CD8-positive, alpha-beta memory T cell (primary cell): ENCODE measurements at regions not wholly inside any gene's neighbourhood (a gene's known extent, or its start where the extent isn't known, plus 50 kb on each side); places are given as distances from the start of the nearest gene placed in this dataset.

Experiments
- CTCF ChIA-PET: fragments of 350-600 bp; sonication (Branson Sonifier 250); formaldehyde crosslinking; loops from one replicate; lab custom pipeline; 2021; ENCODE audit warnings: antibody characterized with exemption; lab: Charles Lee
- POLR2A ChIA-PET: fragments of 350-600 bp; sonication (Branson Sonifier 250); formaldehyde crosslinking; loops from one replicate; lab custom pipeline; 2021; ENCODE audit warnings: antibody characterized with exemption; lab: Charles Lee
- DNase-seq, 5 donors: peaks; one replicate each; pipeline versions ENCODE4 v3.0.0 to v3.0.0-alpha.2; 2020 to 2022; ENCODE audit warnings: mixed read lengths in 1 of 5
- H3K27ac ChIP-seq: one replicate; pipeline ENCODE4 v1.7.0; 2013; ENCODE audit warnings: low read depth, mild to moderate bottlenecking, low read length, moderate library complexity
- H3K27me3 ChIP-seq: 2 replicates; pipeline ENCODE4 v1.7.0; 2013; ENCODE audit warnings: low read length, mild to moderate bottlenecking; ENCODE audit not compliant: insufficient read depth, poor library complexity, severe bottlenecking
- H3K36me3 ChIP-seq: 2 replicates; pipeline ENCODE4 v1.7.0; 2013; ENCODE audit warnings: mild to moderate bottlenecking, low read length, moderate library complexity; ENCODE audit not compliant: insufficient read depth
- H3K4me1 ChIP-seq: 2 replicates; pipeline ENCODE4 v1.7.0; 2013; ENCODE audit warnings: mild to moderate bottlenecking, low read length, moderate library complexity; ENCODE audit not compliant: insufficient read depth
- H3K4me3 ChIP-seq: 2 replicates; pipeline ENCODE4 v1.7.0; 2013; ENCODE audit warnings: mild to moderate bottlenecking, low read length
- H3K9me3 ChIP-seq: 2 replicates; pipeline ENCODE4 v1.7.0; 2013; ENCODE audit warnings: mild to moderate bottlenecking, low read length
- H3K27ac Mint-ChIP-seq, 8 donors: one replicate each; pipeline ENCODE4 v1.8.0; 2020 to 2021; ENCODE audit warnings: mixed read lengths in 8 of 8, mild to moderate bottlenecking in 6 of 8, inconsistent platforms in 3 of 8, moderate library complexity in 3 of 8
- H3K27me3 Mint-ChIP-seq, 2 donors: one replicate each; pipeline ENCODE4 v1.8.0; 2020 to 2021; ENCODE audit warnings: mixed read lengths in 2 of 2, mild to moderate bottlenecking in 1 of 2, moderate library complexity in 1 of 2
- H3K36me3 Mint-ChIP-seq, 3 donors: one replicate each; pipeline ENCODE4 v1.8.0; 2020 to 2021; ENCODE audit warnings: mixed read lengths in 3 of 3, inconsistent platforms in 1 of 3, mild to moderate bottlenecking in 1 of 3
- H3K4me1 Mint-ChIP-seq, 3 donors: one replicate each; pipeline ENCODE4 v1.8.0; 2020 to 2021; ENCODE audit warnings: mixed read lengths in 3 of 3, inconsistent platforms in 1 of 3, mild to moderate bottlenecking in 1 of 3
- H3K4me3 Mint-ChIP-seq, 7 donors: one replicate each; pipeline ENCODE4 v1.8.0; 2020 to 2021; ENCODE audit warnings: mixed read lengths in 7 of 7, mild to moderate bottlenecking in 6 of 7, moderate library complexity in 4 of 7, inconsistent platforms in 2 of 7
- H3K9me3 Mint-ChIP-seq, 5 donors: one replicate each; pipeline ENCODE4 v1.8.0; 2020 to 2022; ENCODE audit warnings: mixed read lengths in 5 of 5, mild to moderate bottlenecking in 3 of 5, moderate library complexity in 2 of 5, inconsistent platforms in 1 of 5

GRCh38 chr3:30397030-30397429 lies 209.4 kb upstream of the TGFBR2 start:
- H3K36me3 ChIP-seq = no peaks in the 10 kb centered on the region
- no peak overlapping the region for H3K4me3 ChIP-seq
- Mint-ChIP-seq H3K9me3 (no peaks in the 10 kb centered on the region), H3K27ac (no peak overlapping the region), H3K27me3 (peaks cover 3 to 5% of the 10 kb centered on the region in 2 donors), H3K36me3 (peaks cover 0 to 8% (median 2%) of the 10 kb centered on the region in 3 donors), H3K4me3 (no peak overlapping the region), H3K4me1 (peaks cover 4 to 5% (median 5%) of the 10 kb centered on the region in 3 donors)
- H3K9me3 ChIP-seq = no peaks in the 10 kb centered on the region
- no peaks in the 10 kb centered on the region for H3K27me3 ChIP-seq
- POLR2A ChIA-PET = no interaction called here
- CTCF ChIA-PET = no interaction called here
- no peaks in the 10 kb centered on the region for H3K4me1 ChIP-seq
- no peak overlapping the region for H3K27ac ChIP-seq
- DNase-seq = no peak

- Histone ChIP-seq H3K36me3 (no peaks in the 10 kb centered on the region), H3K9me3 (no peaks in the 10 kb centered on the region), H3K4me3 (no peak overlapping the region), H3K27me3 (no peaks in the 10 kb centered on the region), H3K27ac (no peak overlapping the region), H3K4me1 (no peaks in the 10 kb centered on the region)
- Mint-ChIP-seq H3K9me3 (no peaks in the 10 kb centered on the region), H3K4me3 (no peak overlapping the region), H3K27ac (no peak overlapping the region), H3K27me3 (peaks cover 7 to 8% of the 10 kb centered on the region in 2 donors), H3K4me1 (peaks cover 4 to 7% (median 5%) of the 10 kb centered on the region in 3 donors), H3K36me3 (peaks cover 0 to 2% (median 0%) of the 10 kb centered on the region in 3 donors)
- CTCF ChIA-PET = no interaction called here
- DNase-seq = no peak
- POLR2A ChIA-PET = interaction anchor here (0.6 kb wide), 1 partner anchor 95 kb away, joined by 3 read pairs; no protein-coding TSS in a partner anchor
These were observed 206.8 kb upstream of the TGFBR2 start for GRCh38 chr3:30399394-30400181.

- H3K27me3 Mint-ChIP-seq = peaks cover 7 to 8% of the 10 kb centered on the region in 2 donors
These were observed 205.5 kb upstream of the TGFBR2 start for GRCh38 chr3:30400926-30401325.

GRCh38 chr3:30401971-30402370 lies 204.4 kb upstream of the TGFBR2 start:
- ChIA-PET POLR2A (no interaction called here), CTCF (no interaction called here)
- Histone ChIP-seq H3K4me3 (no peak overlapping the region), H3K27ac (no peak overlapping the region), H3K9me3 (no peaks in the 10 kb centered on the region), H3K36me3 (no peaks in the 10 kb centered on the region), H3K4me1 (no peaks in the 10 kb centered on the region), H3K27me3 (no peaks in the 10 kb centered on the region)
- Mint-ChIP-seq H3K27ac (no peak overlapping the region), H3K36me3 (peaks cover 0 to under 1% (median 0%) of the 10 kb centered on the region in 3 donors), H3K27me3 (peaks cover 7 to 8% of the 10 kb centered on the region in 2 donors), H3K4me3 (no peak overlapping the region), H3K9me3 (no peaks in the 10 kb centered on the region), H3K4me1 (peaks cover 4 to 7% (median 5%) of the 10 kb centered on the region in 3 donors)
- no peak for DNase-seq

More at GRCh38 chr3:30400926-30401325, 205.5 kb upstream of the TGFBR2 start:
- Mint-ChIP-seq H3K4me1 (peaks cover 4 to 7% (median 5%) of the 10 kb centered on the region in 3 donors), H3K36me3 (no peaks in the 10 kb centered on the region), H3K9me3 (no peaks in the 10 kb centered on the region), H3K4me3 (no peak overlapping the region), H3K27ac (no peak overlapping the region)
- Histone ChIP-seq H3K4me1 (no peaks in the 10 kb centered on the region), H3K9me3 (no peaks in the 10 kb centered on the region), H3K27me3 (no peaks in the 10 kb centered on the region), H3K4me3 (no peak overlapping the region), H3K36me3 (no peaks in the 10 kb centered on the region), H3K27ac (no peak overlapping the region)
- CTCF ChIA-PET = no interaction called here
- POLR2A ChIA-PET = no interaction called here
- no peak for DNase-seq

GRCh38 chr3:30407651-30408050 lies 198.8 kb upstream of the TGFBR2 start:
- ChIA-PET POLR2A (no interaction called here), CTCF (no interaction called here)
- no peak for DNase-seq
- Histone ChIP-seq H3K36me3 (no peaks in the 10 kb centered on the region), H3K9me3 (no peaks in the 10 kb centered on the region), H3K4me3 (no peak overlapping the region), H3K27me3 (no peaks in the 10 kb centered on the region), H3K4me1 (no peaks in the 10 kb centered on the region), H3K27ac (no peak overlapping the region)
- H3K36me3 Mint-ChIP-seq = peaks cover 0 to 19% (median 0%) of the 10 kb centered on the region in 3 donors
- no peaks in the 10 kb centered on the region for H3K4me1 Mint-ChIP-seq
- H3K9me3 Mint-ChIP-seq = peaks cover 2 to 13% (median 10%) of the 10 kb centered on the region in 5 donors
- no peak overlapping the region for H3K4me3 Mint-ChIP-seq
- peaks cover 5 to 7% of the 10 kb centered on the region in 2 donors for H3K27me3 Mint-ChIP-seq
- H3K27ac Mint-ChIP-seq = no peak overlapping the region

GRCh38 chr3:30408105-30408557 lies 198.3 kb upstream of the TGFBR2 start:
- CTCF ChIA-PET = no interaction called here
- Mint-ChIP-seq H3K36me3 (peaks cover 0 to 19% (median 0%) of the 10 kb centered on the region in 3 donors), H3K27me3 (peaks cover 4 to 5% of the 10 kb centered on the region in 2 donors), H3K27ac (no peak overlapping the region), H3K4me3 (no peak overlapping the region), H3K4me1 (no peaks in the 10 kb centered on the region), H3K9me3 (peaks cover 2 to 13% (median 10%) of the 10 kb centered on the region in 5 donors)
- POLR2A ChIA-PET = no interaction called here
- no peaks in the 10 kb centered on the region for H3K4me1 ChIP-seq
- no peak for DNase-seq
- H3K27ac ChIP-seq = no peak overlapping the region
- H3K4me3 ChIP-seq = no peak overlapping the region
- H3K27me3 ChIP-seq = no peaks in the 10 kb centered on the region
- H3K9me3 ChIP-seq = no peaks in the 10 kb centered on the region
- H3K36me3 ChIP-seq = no peaks in the 10 kb centered on the region

GRCh38 chr3:30418443-30418842 lies 188.0 kb upstream of the TGFBR2 start:
- H3K4me1 ChIP-seq = no peaks in the 10 kb centered on the region
- no peak overlapping the region for H3K4me3 ChIP-seq
- no peaks in the 10 kb centered on the region for H3K9me3 Mint-ChIP-seq
- ChIA-PET POLR2A (no interaction called here), CTCF (no interaction called here)
- peaks cover 0 to 1% (median 0%) of the 10 kb centered on the region in 3 donors for H3K36me3 Mint-ChIP-seq
- no peak overlapping the region for H3K27ac Mint-ChIP-seq
- H3K27me3 Mint-ChIP-seq = no peaks in the 10 kb centered on the region
- no peaks in the 10 kb centered on the region for H3K27me3 ChIP-seq
- no peaks in the 10 kb centered on the region for H3K9me3 ChIP-seq
- H3K4me3 Mint-ChIP-seq = no peak overlapping the region
- no peak for DNase-seq
- no peaks in the 10 kb centered on the region for H3K36me3 ChIP-seq
- no peak overlapping the region for H3K27ac ChIP-seq
- peaks cover 0 to 4% (median 0%) of the 10 kb centered on the region in 3 donors for H3K4me1 Mint-ChIP-seq

GRCh38 chr3:30421266-30421665 lies 185.1 kb upstream of the TGFBR2 start:
- no peaks in the 10 kb centered on the region for H3K9me3 Mint-ChIP-seq
- no peak overlapping the region for H3K4me3 Mint-ChIP-seq
- no peak for DNase-seq
- Histone ChIP-seq H3K4me1 (no peaks in the 10 kb centered on the region), H3K4me3 (no peak overlapping the region), H3K27me3 (no peaks in the 10 kb centered on the region), H3K27ac (no peak overlapping the region), H3K9me3 (no peaks in the 10 kb centered on the region), H3K36me3 (no peaks in the 10 kb centered on the region)
- ChIA-PET POLR2A (no interaction called here), CTCF (no interaction called here)
- H3K27ac Mint-ChIP-seq = no peak overlapping the region
- H3K27me3 Mint-ChIP-seq = no peaks in the 10 kb centered on the region
- peaks cover 0 to under 1% (median 0%) of the 10 kb centered on the region in 3 donors for H3K4me1 Mint-ChIP-seq
- H3K36me3 Mint-ChIP-seq = peaks cover 0 to 1% (median 0%) of the 10 kb centered on the region in 3 donors
